Activated T-cell treated with anti-CD3 and anti-CD28 coated beads, Interleukin-2, amount 50 U/mL, for 4 hours (primary cell): ENCODE measurements at regions not wholly inside any gene's neighbourhood (a gene's known extent, or its start where the extent isn't known, plus 50 kb on each side); places are given as distances from the start of the nearest gene placed in this dataset.
A peak's percentile ranks its signal among the peaks of the same experiment; 100 is the strongest.
"Not testable (repeated sequence)": the region's sequence is repeated elsewhere in the genome, so short reads cannot be mapped to it uniquely, and the experiment has no call there.

ENCODE experiments used
- ATAC-seq, 2 donors: fragments of 200-7000 bp; cut with Tn5 transposase; one replicate each; pipeline ENCODE4 v1.10.0; 2021
- DNase-seq: peaks from one replicate; pipeline ENCODE4 v3.0.0-alpha.2; 2020
- H3K27me3 Mint-ChIP-seq: one replicate; pipeline ENCODE4 v1.8.0; 2021; ENCODE audit warnings: low read depth, mixed read lengths
- H3K36me3 Mint-ChIP-seq: one replicate; pipeline ENCODE4 v1.8.0; 2022; ENCODE audit warnings: mixed read lengths; ENCODE audit not compliant: insufficient read depth
- H3K4me1 Mint-ChIP-seq: one replicate; pipeline ENCODE4 v1.8.0; 2021; ENCODE audit warnings: low read depth, mixed read lengths
- H3K4me3 Mint-ChIP-seq: one replicate; pipeline ENCODE4 v1.8.0; 2021; ENCODE audit warnings: mild to moderate bottlenecking, moderate library complexity, mixed read lengths
- H3K9me3 Mint-ChIP-seq: one replicate; pipeline ENCODE4 v1.8.0; 2021; ENCODE audit warnings: mixed read lengths

GRCh38 chrY:3491423-3491822, 87.4 kb upstream of the TGIF2LY start:
- not testable (repeated sequence) for H3K4me1 Mint-ChIP-seq, ATAC-seq, DNase-seq, H3K36me3 Mint-ChIP-seq, H3K4me3 Mint-ChIP-seq, H3K27me3 Mint-ChIP-seq, H3K9me3 Mint-ChIP-seq

- H3K36me3 Mint-ChIP-seq, ATAC-seq, H3K27me3 Mint-ChIP-seq, H3K4me3 Mint-ChIP-seq, H3K9me3 Mint-ChIP-seq, H3K4me1 Mint-ChIP-seq, DNase-seq: not testable (repeated sequence)
Measured at GRCh38 chrY:3494539-3494938, 84.3 kb upstream of the TGIF2LY start.

- not testable (repeated sequence) for H3K27me3 Mint-ChIP-seq, H3K4me1 Mint-ChIP-seq, DNase-seq, H3K4me3 Mint-ChIP-seq, H3K36me3 Mint-ChIP-seq, H3K9me3 Mint-ChIP-seq
- peak in 1 of 2 donors; percentile 48 for ATAC-seq
Measured at GRCh38 chrY:3527040-3527439, 51.8 kb upstream of the TGIF2LY start.
